SK-N-SH treated with all-trans-retinoic acid at 6 μM for 48 hours (cell line): ENCODE measurements at regions not wholly inside any gene's neighbourhood (a gene's known extent, or its start where the extent isn't known, plus 50 kb on each side); places are given as distances from the start of the nearest gene placed in this dataset.

Experiments
- ATAC-seq: fragments of 200-7000 bp; cut with Tn5 transposase; 3 replicates; pipeline ENCODE4 v1.9.1; 2020; ENCODE audit warnings: mild to moderate bottlenecking, moderate library complexity
- ARNTL ChIP-seq: fragments of 450-650 bp; formaldehyde crosslinking; IDR thresholded peaks from 2 replicates; pipeline ENCODE4 v1.5.0; 2020; ENCODE audit warnings: low read depth, mild to moderate bottlenecking, moderate library complexity, borderline replicate concordance
- BACH2 ChIP-seq: fragments of 250-450 bp; sonication (Bioruptor Pico); IDR thresholded peaks from 2 replicates; pipeline ENCODE4 v1.9.0; 2021; ENCODE audit warnings: mild to moderate bottlenecking, borderline replicate concordance
- ISL1 ChIP-seq: fragments of 250-450 bp; sonication (Bioruptor Pico); IDR thresholded peaks from 2 replicates; pipeline ENCODE4 v2.1.2; 2022; ENCODE audit warnings: mild to moderate bottlenecking, moderate library complexity
- PPARA ChIP-seq: fragments of 250-450 bp; sonication (Bioruptor Pico); IDR thresholded peaks from 2 replicates; pipeline ENCODE4 v1.5.0; 2020; ENCODE audit warnings: mild to moderate bottlenecking, borderline replicate concordance
- RARB ChIP-seq: fragments of 250-450 bp; sonication (Bioruptor Pico); IDR thresholded peaks from 2 replicates; pipeline ENCODE4 v1.8.0; 2021; ENCODE audit warnings: mild to moderate bottlenecking, moderate library complexity
- SNAI2 ChIP-seq: fragments of 250-450 bp; sonication (Bioruptor Pico); IDR thresholded peaks from 2 replicates; pipeline ENCODE4 v1.5.0; 2020; ENCODE audit warnings: mild to moderate bottlenecking, moderate library complexity
- TCF4 ChIP-seq: fragments of 250-450 bp; sonication (Bioruptor Pico); IDR thresholded peaks from 2 replicates; pipeline ENCODE4 v1.8.0; 2021; ENCODE audit warnings: mild to moderate bottlenecking, moderate library complexity, borderline replicate concordance
- TOX ChIP-seq: fragments of 250-450 bp; sonication (Bioruptor Pico); IDR thresholded peaks from 2 replicates; pipeline ENCODE4 v1.8.0; 2021; ENCODE audit warnings: mild to moderate bottlenecking, moderate library complexity, borderline replicate concordance
- ZC3H10 ChIP-seq: fragments of 250-450 bp; sonication (Bioruptor Pico); IDR thresholded peaks from 2 replicates; pipeline ENCODE4 v1.5.1; 2021; ENCODE audit warnings: mild to moderate bottlenecking, moderate library complexity
- ZFP3 ChIP-seq: fragments of 250-450 bp; sonication (Bioruptor Pico); IDR thresholded peaks from 2 replicates; pipeline ENCODE4 v1.5.0; 2020; ENCODE audit warnings: mild to moderate bottlenecking, moderate library complexity
- ZNF565 ChIP-seq: fragments of 450-650 bp; formaldehyde crosslinking; conservative IDR thresholded peaks from 2 replicates; pipeline ENCODE4 v1.5.0; 2020; ENCODE audit warnings: low read depth, mild to moderate bottlenecking, moderate library complexity
- ZNF70 ChIP-seq: fragments of 450-650 bp; formaldehyde crosslinking; IDR thresholded peaks from 2 replicates; pipeline ENCODE4 v1.5.0; 2020; ENCODE audit warnings: mild to moderate bottlenecking, moderate library complexity
- ZNF8 ChIP-seq: fragments of 450-650 bp; formaldehyde crosslinking; IDR thresholded peaks from 2 replicates; pipeline ENCODE4 v1.5.0; 2020; ENCODE audit warnings: mild to moderate bottlenecking, moderate library complexity
- TF ChIP-seq, protein P1 (sequence below): fragments of 250-450 bp; sonication (Bioruptor Pico); IDR thresholded peaks from 2 replicates; pipeline ENCODE4 v1.8.0; 2021; ENCODE audit warnings: low read depth, mild to moderate bottlenecking, moderate library complexity, borderline replicate concordance
- TF ChIP-seq, protein P2 (sequence below): fragments of 250-450 bp; sonication (Bioruptor Pico); IDR thresholded peaks from 2 replicates; pipeline ENCODE4 v1.8.0; 2020; ENCODE audit warnings: mild to moderate bottlenecking, moderate library complexity, borderline replicate concordance
- TF ChIP-seq, protein P3 (sequence below): fragments of 250-450 bp; sonication (Bioruptor Pico); IDR thresholded peaks from 2 replicates; pipeline ENCODE4 v1.5.1; 2021; ENCODE audit warnings: mild to moderate bottlenecking, moderate library complexity
- TF ChIP-seq, protein P4 (sequence below): fragments of 250-450 bp; sonication (Bioruptor Pico); IDR thresholded peaks from 2 replicates; pipeline ENCODE4 v1.5.0; 2020; ENCODE audit warnings: mild to moderate bottlenecking, moderate library complexity
- TF ChIP-seq, protein P5 (sequence below): fragments of 250-450 bp; sonication (Bioruptor Pico); IDR thresholded peaks from 2 replicates; pipeline ENCODE4 v1.5.1; 2020; ENCODE audit warnings: low read depth, mild to moderate bottlenecking, moderate library complexity

DNA sequence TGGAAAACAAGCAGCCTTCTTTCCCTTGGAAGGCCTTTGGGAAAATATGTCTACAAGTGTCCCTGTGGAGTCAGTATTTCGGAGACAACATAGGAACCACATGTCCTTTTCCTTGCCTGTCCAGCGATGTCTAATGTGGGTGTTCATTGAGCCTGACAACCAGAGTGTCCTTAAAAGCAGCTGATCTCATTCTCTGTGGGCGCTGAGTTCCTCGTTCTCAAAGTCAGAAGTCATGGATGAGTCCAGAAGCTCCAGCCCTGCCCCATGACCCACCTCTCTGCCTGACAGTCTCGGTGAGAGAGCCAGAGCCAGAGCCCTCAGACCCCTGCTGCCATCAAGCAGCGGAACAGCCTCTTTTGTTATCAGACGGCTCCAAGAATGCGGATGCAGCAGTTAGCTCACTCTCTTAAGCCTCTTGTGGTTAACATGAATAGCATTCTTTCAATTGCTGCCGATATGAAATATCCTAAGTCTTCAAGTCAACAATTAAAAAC, 329.2 kb downstream of the TGFB2 start:
- TF ChIP-seq ARNTL = no peak
- 0 out of 2 replicates have a peak, but pooled peaks have one; percentile 39 for TF ChIP-seq TOX (CRISPR knock-in tag)
- TF ChIP-seq ZC3H10 = peak; percentile 50; the same call in 1 of the 2 replicates
- peak; percentile 93 for ATAC-seq

DNA sequence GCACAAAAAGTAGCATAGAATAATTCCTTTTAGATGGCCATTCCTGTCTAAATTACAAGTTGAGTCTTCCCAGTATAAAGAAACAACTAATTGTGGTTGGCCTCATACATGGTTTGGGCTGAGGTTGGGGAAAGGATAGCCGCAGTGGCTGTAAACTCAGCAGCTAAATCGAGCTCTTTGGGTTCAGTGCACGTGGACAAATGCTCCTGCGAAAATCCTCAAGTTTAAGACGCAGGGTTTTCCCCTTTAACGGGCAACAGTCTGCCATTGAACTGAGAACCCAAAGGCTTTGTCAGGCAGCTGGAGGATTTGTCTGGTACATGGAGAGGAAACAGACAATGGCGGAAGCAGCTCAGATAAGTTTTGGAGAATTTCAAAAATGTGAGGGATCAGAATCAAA, 331.9 kb downstream of the TGFB2 start:
- TF ChIP-seq, protein P1, sequence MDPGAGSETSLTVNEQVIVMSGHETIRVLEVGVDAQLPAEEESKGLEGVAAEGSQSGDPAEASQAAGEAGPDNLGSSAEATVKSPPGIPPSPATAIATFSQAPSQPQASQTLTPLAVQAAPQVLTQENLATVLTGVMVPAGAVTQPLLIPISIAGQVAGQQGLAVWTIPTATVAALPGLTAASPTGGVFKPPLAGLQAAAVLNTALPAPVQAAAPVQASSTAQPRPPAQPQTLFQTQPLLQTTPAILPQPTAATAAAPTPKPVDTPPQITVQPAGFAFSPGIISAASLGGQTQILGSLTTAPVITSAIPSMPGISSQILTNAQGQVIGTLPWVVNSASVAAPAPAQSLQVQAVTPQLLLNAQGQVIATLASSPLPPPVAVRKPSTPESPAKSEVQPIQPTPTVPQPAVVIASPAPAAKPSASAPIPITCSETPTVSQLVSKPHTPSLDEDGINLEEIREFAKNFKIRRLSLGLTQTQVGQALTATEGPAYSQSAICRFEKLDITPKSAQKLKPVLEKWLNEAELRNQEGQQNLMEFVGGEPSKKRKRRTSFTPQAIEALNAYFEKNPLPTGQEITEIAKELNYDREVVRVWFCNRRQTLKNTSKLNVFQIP (CRISPR knock-in tag) = no peak
- TF ChIP-seq, protein P2, sequence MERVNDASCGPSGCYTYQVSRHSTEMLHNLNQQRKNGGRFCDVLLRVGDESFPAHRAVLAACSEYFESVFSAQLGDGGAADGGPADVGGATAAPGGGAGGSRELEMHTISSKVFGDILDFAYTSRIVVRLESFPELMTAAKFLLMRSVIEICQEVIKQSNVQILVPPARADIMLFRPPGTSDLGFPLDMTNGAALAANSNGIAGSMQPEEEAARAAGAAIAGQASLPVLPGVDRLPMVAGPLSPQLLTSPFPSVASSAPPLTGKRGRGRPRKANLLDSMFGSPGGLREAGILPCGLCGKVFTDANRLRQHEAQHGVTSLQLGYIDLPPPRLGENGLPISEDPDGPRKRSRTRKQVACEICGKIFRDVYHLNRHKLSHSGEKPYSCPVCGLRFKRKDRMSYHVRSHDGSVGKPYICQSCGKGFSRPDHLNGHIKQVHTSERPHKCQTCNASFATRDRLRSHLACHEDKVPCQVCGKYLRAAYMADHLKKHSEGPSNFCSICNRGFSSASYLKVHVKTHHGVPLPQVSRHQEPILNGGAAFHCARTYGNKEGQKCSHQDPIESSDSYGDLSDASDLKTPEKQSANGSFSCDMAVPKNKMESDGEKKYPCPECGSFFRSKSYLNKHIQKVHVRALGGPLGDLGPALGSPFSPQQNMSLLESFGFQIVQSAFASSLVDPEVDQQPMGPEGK (CRISPR knock-in tag) = no peak
- no peak for TF ChIP-seq PPARA
- no peak for TF ChIP-seq TCF4
- no peak for TF ChIP-seq ZFP3 (CRISPR knock-in tag)
- TF ChIP-seq ISL1 = no peak
- TF ChIP-seq RARB (CRISPR knock-in tag) = no peak
- TF ChIP-seq, all 23 proteins: peak for 0
- no peak for ATAC-seq

DNA sequence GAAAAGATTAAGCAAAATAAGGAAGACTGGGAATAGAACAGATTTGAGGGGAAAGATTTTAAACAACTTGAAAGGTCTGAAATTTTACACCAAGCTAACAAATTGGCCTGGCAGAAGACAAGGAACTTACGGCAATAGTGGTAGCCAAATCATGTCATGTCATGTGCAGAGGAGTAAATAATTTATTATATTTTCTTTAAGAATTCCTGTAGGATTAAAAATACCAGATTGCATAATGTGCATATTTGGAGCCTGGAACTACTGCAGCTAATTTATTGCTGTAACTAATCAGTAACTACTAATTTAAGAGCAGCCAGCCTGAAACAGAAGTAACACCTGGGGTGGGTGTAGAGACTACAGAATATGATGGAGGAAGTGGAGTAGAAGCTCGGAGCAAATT, 334.3 kb downstream of the TGFB2 start:
- TF ChIP-seq ZFP3 (CRISPR knock-in tag) (no peak), PPARA (no peak), ARNTL (no peak), ZC3H10 (no peak), SNAI2 (no peak), ISL1 (no peak), ZNF8 (CRISPR knock-in tag) (no peak), ZNF565 (no peak), ZNF70 (no peak), BACH2 (CRISPR knock-in tag) (no peak), TOX (CRISPR knock-in tag) (no peak), RARB (CRISPR knock-in tag) (no peak)
- TF ChIP-seq, protein P1 (CRISPR knock-in tag) = no peak
- TF ChIP-seq, protein P3, sequence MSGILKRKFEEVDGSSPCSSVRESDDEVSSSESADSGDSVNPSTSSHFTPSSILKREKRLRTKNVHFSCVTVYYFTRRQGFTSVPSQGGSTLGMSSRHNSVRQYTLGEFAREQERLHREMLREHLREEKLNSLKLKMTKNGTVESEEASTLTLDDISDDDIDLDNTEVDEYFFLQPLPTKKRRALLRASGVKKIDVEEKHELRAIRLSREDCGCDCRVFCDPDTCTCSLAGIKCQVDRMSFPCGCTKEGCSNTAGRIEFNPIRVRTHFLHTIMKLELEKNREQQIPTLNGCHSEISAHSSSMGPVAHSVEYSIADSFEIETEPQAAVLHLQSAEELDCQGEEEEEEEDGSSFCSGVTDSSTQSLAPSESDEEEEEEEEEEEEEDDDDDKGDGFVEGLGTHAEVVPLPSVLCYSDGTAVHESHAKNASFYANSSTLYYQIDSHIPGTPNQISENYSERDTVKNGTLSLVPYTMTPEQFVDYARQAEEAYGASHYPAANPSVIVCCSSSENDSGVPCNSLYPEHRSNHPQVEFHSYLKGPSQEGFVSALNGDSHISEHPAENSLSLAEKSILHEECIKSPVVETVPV = no peak
- TF ChIP-seq, protein P4, sequence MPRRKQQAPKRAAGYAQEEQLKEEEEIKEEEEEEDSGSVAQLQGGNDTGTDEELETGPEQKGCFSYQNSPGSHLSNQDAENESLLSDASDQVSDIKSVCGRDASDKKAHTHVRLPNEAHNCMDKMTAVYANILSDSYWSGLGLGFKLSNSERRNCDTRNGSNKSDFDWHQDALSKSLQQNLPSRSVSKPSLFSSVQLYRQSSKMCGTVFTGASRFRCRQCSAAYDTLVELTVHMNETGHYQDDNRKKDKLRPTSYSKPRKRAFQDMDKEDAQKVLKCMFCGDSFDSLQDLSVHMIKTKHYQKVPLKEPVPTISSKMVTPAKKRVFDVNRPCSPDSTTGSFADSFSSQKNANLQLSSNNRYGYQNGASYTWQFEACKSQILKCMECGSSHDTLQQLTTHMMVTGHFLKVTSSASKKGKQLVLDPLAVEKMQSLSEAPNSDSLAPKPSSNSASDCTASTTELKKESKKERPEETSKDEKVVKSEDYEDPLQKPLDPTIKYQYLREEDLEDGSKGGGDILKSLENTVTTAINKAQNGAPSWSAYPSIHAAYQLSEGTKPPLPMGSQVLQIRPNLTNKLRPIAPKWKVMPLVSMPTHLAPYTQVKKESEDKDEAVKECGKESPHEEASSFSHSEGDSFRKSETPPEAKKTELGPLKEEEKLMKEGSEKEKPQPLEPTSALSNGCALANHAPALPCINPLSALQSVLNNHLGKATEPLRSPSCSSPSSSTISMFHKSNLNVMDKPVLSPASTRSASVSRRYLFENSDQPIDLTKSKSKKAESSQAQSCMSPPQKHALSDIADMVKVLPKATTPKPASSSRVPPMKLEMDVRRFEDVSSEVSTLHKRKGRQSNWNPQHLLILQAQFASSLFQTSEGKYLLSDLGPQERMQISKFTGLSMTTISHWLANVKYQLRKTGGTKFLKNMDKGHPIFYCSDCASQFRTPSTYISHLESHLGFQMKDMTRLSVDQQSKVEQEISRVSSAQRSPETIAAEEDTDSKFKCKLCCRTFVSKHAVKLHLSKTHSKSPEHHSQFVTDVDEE = no peak
- TF ChIP-seq, protein P5, sequence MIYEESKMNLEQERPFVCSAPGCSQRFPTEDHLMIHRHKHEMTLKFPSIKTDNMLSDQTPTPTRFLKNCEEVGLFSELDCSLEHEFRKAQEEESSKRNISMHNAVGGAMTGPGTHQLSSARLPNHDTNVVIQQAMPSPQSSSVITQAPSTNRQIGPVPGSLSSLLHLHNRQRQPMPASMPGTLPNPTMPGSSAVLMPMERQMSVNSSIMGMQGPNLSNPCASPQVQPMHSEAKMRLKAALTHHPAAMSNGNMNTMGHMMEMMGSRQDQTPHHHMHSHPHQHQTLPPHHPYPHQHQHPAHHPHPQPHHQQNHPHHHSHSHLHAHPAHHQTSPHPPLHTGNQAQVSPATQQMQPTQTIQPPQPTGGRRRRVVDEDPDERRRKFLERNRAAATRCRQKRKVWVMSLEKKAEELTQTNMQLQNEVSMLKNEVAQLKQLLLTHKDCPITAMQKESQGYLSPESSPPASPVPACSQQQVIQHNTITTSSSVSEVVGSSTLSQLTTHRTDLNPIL (CRISPR knock-in tag) = no peak
- TF ChIP-seq, protein P2 (CRISPR knock-in tag) = no peak
- ATAC-seq = no peak
